IPS-11a (cell line): ENCODE measurements at regions not wholly inside any gene's neighbourhood (a gene's known extent, or its start where the extent isn't known, plus 50 kb on each side); places are given as distances from the start of the nearest gene placed in this dataset.
"Not testable (repeated sequence)": the region's sequence is repeated elsewhere in the genome, so short reads cannot be mapped to it uniquely, and the experiment has no call there.

ENCODE experiments used
- H3K4me3 ChIP-seq: one replicate; pipeline ENCODE4 v1.5.1; 2013; ENCODE audit warnings: low read depth, low read length, control low read depth

GRCh38 chr10:64369885-64370773 is 848.9 kb downstream of the REEP3 start:
- H3K4me3 ChIP-seq = no peak overlapping the region

- no peak overlapping the region for H3K4me3 ChIP-seq
Observed at GRCh38 chr10:64374346-64374745, 853.1 kb downstream of the REEP3 start.

DNA sequence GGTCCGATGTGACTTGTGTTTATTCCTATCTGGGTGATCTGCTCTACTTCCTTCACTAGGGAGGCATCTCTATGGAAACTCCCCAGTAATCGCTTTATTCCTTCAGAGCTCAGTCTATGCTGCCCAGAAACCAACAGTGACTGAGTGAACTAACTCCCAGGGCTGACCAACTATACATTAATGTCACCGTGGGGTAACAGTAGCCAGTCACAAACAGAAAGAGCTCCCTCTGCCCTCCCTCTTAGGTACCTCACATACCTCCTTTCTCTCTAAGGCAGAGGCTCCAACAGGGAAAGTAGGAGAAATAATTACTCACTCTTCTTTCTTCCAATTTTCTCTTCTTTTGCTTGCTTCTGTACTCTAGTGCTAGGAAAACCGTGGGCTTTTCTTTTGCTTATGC is 855.0 kb downstream of the REEP3 start:
- no peak overlapping the region for H3K4me3 ChIP-seq

DNA sequence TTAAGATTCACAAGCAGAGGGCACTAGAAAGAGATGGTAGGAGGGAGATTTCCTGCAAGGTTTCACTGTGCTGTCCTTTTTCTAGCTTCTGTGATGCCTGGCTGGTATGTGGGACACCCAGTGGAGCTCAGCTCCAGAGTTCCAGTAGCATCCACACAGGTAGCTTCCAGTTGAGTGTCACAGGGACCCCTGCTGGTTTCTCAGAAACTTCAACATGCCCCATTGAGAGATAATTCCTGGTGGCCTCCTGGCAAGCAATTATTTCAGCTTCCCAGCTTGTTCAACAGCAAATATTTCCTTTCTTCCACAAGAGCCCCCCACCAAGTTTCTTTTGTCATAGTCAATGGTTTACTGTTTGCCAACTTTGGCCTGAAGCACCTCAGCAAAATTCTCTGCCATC is 858.7 kb downstream of the REEP3 start:
- no peak overlapping the region for H3K4me3 ChIP-seq

DNA sequence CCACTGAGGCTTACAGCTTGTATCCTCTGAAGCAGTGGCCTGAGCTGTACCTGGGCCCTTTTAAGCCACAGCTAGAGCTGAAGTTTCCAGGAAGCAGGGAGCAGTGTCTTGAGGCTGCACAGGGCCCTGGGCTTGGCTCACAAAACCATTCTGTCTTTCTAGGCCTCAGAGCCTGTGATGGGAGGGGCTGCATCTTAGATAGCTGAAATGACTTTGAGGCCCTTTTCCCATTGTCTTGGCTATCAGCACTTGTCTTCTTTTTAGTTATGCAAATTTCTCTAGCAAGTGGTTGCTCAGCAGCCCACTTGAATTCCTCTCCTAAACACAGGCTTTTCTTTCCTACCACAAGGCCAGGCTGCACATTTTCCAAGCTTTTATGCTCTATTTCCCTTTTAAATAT is 864.2 kb downstream of the REEP3 start:
- H3K4me3 ChIP-seq = no peak overlapping the region

GRCh38 chr10:64394744-64395143 is 873.5 kb downstream of the REEP3 start:
- H3K4me3 ChIP-seq = no peak overlapping the region

GRCh38 chr10:64396105-64396708 is 875.0 kb downstream of the REEP3 start:
- no peak overlapping the region for H3K4me3 ChIP-seq

GRCh38 chr10:64397125-64397524 is 875.9 kb downstream of the REEP3 start:
- no peak overlapping the region for H3K4me3 ChIP-seq

- no peak overlapping the region for H3K4me3 ChIP-seq
Observed at GRCh38 chr10:64408391-64409183, 887.4 kb downstream of the REEP3 start.

GRCh38 chr10:64409349-64409748 is 888.1 kb downstream of the REEP3 start:
- H3K4me3 ChIP-seq = no peak overlapping the region

DNA sequence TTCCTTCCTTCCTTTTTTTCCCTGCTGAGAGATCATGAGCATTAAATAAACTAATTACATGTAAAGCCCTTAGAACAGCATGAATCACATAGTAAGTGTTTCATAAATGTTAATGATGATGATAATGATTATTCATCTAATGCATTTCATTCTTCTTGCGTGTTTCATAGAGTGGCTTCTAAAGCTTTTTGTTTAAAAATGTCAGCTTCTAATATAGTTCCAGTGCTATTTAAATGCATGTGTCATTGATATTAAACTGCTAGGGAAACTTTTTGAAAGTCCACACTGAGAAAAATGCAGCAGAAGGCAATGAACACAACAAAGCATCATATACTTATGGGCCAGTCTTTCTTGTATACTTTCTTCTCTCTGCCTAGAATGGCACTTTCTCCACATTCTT is 894.8 kb downstream of the REEP3 start:
- no peak overlapping the region for H3K4me3 ChIP-seq

GRCh38 chr10:64419461-64419860 is 898.3 kb downstream of the REEP3 start:
- H3K4me3 ChIP-seq = no peak overlapping the region

- no peak overlapping the region for H3K4me3 ChIP-seq
Observed at GRCh38 chr10:64426745-64427144, 905.5 kb downstream of the REEP3 start.

- no peak overlapping the region for H3K4me3 ChIP-seq
Observed at GRCh38 chr10:64430690-64431323, 909.6 kb downstream of the REEP3 start.

- H3K4me3 ChIP-seq = not testable (repeated sequence)
Observed at GRCh38 chr10:64441872-64442271, 920.7 kb downstream of the REEP3 start.

GRCh38 chr10:64444163-64444562 is 923.0 kb downstream of the REEP3 start:
- no peak overlapping the region for H3K4me3 ChIP-seq

DNA sequence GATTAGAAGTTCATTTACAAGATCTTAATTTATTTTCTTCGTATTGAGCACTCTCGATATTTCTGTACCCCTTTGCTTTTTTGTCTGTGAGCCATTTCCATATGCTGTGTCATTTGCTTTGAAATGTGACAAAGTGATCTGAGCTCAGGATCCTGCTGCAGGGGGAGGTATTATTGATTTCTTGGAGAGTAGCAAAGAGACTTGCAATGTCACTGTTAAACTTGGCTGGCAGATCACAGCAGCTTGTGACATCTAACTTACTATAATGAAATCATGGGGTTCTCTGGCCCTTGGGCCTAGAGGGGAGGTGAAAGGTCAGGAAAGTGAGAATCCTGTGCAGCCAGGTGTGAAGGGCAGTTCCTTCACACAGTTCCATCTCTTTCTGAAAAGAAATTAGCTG is 923.4 kb downstream of the REEP3 start:
- H3K4me3 ChIP-seq = no peak overlapping the region

DNA sequence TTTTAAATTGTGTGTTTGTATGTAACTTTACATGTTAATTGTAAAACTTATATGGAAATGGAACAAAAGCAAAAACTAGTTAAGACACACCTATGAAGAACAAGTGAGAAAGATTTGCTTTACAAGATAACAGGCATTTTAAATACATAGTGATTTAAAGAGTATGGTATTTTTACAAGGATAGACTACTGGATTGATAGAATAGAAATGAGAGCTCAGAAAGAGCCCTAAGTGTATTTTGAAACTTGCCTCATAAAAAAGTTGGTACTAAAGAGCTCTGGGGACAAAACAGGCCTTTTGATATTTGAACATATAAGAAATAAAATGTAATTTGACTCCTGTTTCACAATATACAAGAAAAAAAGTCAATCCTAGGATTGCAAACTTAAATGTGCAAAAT is 928.4 kb downstream of the REEP3 start:
- no peak overlapping the region for H3K4me3 ChIP-seq

DNA sequence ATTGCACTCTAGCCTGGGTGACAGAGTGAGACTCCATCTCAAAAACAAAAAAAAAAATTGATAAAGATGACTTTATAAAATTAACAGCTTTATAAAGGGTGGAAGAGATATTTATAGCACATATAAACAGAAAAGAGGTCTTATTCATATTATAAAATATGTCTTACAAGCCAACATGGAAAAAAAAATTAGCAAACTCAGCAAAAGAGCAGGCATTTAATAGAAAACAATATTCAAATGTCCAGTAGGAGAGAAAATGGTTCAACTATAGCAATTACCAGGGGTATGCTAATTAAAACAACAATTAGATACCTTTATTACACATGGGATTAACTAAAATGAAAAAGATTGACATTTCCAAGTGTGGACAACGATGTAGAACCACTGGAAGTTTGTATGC is 929.1 kb downstream of the REEP3 start:
- no peak overlapping the region for H3K4me3 ChIP-seq

DNA sequence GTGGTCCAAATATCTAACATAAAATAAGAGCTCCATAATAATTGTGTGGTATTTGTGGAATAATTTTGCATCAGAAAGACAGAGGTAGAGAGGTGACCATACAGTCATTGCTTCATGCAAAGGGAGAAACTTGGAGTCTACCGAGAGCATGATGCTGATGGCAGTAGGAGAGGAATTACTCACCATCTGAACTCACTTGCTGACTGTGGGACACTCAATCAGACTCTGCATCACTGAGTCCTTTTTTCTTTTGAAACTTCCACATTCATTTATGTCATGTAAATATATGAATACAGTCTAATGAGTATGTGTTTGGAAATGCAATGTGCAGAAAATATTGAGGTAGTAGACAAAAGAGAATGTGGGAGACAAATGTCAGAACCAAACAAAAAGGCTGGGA is 933.8 kb downstream of the REEP3 start:
- H3K4me3 ChIP-seq = no peak overlapping the region

GRCh38 chr10:64458306-64458705 is 937.1 kb downstream of the REEP3 start:
- no peak overlapping the region for H3K4me3 ChIP-seq
